KOPT-K1 (cell line): ENCODE measurements at regions not wholly inside any gene's neighbourhood (a gene's known extent, or its start where the extent isn't known, plus 50 kb on each side); places are given as distances from the start of the nearest gene placed in this dataset.

Experiments
- H3K27ac ChIP-seq: fragments of 200-600 bp; sonication (generic); 2 replicates; pipeline ENCODE4 v1.5.1; 2016; ENCODE audit warnings: antibody characterized with exemption, mild to moderate bottlenecking, low read depth, low read length; ENCODE audit not compliant: poor library complexity, severe bottlenecking
- H3K36me3 ChIP-seq: fragments of 200-600 bp; sonication (generic); 2 replicates; pipeline ENCODE4 v1.5.1; 2017; ENCODE audit warnings: antibody characterized with exemption, mild to moderate bottlenecking, low read length, moderate library complexity; ENCODE audit not compliant: insufficient read depth
- H3K9me3 ChIP-seq: fragments of 200-600 bp; sonication (generic); 2 replicates; pipeline ENCODE4 v1.5.1; 2017; ENCODE audit warnings: antibody characterized with exemption, low read length, mild to moderate bottlenecking; ENCODE audit not compliant: insufficient read depth, poor library complexity, severe bottlenecking

GRCh38 chr1:234936612-234937389 is 191.8 kb downstream of the TOMM20 start:
- Histone ChIP-seq H3K27ac (no peak overlapping the region), H3K9me3 (no peaks in the 10 kb centered on the region), H3K36me3 (no peaks in the 10 kb centered on the region)

DNA sequence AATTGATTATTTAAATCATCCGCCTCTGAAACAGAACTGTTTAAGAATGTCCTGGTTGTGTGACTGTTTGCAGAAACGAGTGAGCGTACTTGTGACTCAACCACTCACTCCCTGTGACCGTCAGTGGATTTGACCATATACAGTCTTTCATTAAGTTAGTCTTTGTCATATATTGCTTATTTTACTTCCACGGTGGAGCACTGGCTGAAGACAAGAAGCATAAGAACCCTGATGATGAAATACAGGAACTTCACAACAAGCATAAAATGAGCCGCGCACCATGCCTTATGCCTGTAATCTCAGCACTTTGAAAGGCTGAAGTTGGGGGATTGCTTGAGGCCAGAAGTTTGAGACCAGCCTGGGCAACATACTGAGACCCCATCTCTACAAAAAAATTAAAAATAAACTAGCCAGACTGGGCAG is 194.0 kb downstream of the TOMM20 start:
- Histone ChIP-seq H3K36me3 (no peaks in the 10 kb centered on the region), H3K9me3 (no peaks in the 10 kb centered on the region), H3K27ac (no peak overlapping the region)

GRCh38 chr1:234933475-234933874 is 195.2 kb downstream of the TOMM20 start:
- Histone ChIP-seq H3K36me3 (no peaks in the 10 kb centered on the region), H3K27ac (no peak overlapping the region), H3K9me3 (no peaks in the 10 kb centered on the region)

- no peaks in the 10 kb centered on the region for H3K9me3 ChIP-seq
- no peaks in the 10 kb centered on the region for H3K36me3 ChIP-seq
- no peak overlapping the region for H3K27ac ChIP-seq
Measured at GRCh38 chr1:234932511-234933430, 195.9 kb downstream of the TOMM20 start.

DNA sequence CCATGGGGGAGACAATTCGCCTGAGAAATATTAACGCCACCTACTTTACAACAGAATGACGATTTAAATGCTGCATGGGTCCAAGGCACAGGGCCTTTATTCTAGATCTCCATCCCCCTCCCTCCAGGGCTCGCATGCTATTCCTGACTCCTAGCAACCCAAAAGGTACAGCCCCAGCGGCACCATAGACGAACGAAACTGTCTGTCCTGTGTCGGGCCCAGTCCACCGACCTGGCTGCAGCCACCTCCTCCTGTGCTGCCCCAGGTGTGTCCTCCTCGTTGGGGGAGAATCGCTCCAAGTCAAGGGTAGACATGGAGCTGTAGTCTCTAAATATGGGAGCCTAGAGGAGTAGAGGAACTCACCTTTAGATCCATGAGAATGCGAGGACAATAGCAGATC is 196.5 kb downstream of the TOMM20 start:
- Histone ChIP-seq H3K36me3 (no peaks in the 10 kb centered on the region), H3K27ac (no peak overlapping the region), H3K9me3 (no peaks in the 10 kb centered on the region)

- Histone ChIP-seq H3K9me3 (no peaks in the 10 kb centered on the region), H3K27ac (no peak overlapping the region), H3K36me3 (no peaks in the 10 kb centered on the region)
Measured at GRCh38 chr1:234931404-234931973, 197.1 kb downstream of the TOMM20 start.

GRCh38 chr1:234929369-234929768 is 199.3 kb downstream of the TOMM20 start:
- H3K36me3 ChIP-seq: no peaks in the 10 kb centered on the region
- no peak overlapping the region for H3K27ac ChIP-seq
- H3K9me3 ChIP-seq: no peaks in the 10 kb centered on the region

DNA sequence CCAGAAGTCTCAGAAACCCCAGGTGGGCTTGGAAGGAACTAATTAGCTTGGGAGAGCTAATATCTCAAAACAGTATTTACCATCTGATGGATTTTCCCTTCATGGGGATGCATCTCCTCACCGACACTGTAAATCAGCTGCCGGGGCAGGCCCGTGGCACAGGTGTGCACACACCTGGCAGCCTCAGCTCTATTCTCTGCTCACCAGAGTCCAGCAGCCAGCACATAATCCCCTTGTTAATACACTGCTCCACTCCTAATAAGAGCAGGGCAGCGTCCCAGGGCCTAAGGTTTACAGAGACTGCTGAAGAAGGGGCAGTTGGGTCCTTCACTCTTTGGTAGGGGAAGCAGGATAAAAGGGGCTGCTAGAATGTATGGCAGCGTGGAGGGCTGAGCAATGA is 200.0 kb downstream of the TOMM20 start:
- Histone ChIP-seq H3K27ac (no peak overlapping the region), H3K9me3 (no peaks in the 10 kb centered on the region), H3K36me3 (no peaks in the 10 kb centered on the region)

DNA sequence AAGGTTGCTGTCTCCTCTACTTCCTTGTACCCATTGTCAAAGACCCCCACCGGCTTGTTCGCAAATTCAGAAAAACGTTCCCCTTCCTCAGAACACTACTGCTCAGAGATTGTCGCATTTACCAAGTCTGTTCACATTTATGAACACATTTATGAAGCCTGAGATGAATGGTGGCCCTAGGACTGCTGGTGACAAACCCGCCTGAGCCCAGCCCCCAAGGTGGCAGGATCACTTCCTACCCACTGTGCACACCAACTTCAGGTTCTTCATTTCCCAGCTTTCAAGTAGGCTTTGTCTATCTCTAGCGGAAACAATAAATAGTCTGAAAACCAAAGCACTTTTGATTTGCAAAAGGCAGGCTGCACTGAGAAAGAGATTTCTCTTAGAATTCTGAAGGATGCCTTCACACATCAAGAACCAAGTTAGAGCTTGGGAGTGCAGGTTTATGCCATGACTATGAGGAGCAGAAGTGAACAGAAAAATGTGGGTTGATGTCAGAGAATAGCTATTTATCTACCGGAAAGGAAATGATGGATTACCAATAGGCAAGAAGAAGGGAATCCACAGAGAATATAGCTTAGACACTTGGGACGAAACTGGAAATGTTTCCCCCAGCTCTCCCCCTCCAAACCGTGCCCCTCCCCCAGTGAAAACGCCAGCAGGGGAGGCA is 200.5 kb downstream of the TOMM20 start:
- Histone ChIP-seq H3K27ac (no peak overlapping the region), H3K36me3 (no peaks in the 10 kb centered on the region), H3K9me3 (no peaks in the 10 kb centered on the region)

- no peaks in the 10 kb centered on the region for H3K9me3 ChIP-seq
- no peaks in the 10 kb centered on the region for H3K36me3 ChIP-seq
- no peak overlapping the region for H3K27ac ChIP-seq
Measured at GRCh38 chr1:234927312-234927970, 201.2 kb downstream of the TOMM20 start.

- no peak overlapping the region for H3K27ac ChIP-seq
Measured at GRCh38 chr1:234926559-234927311, 201.9 kb downstream of the TOMM20 start.

GRCh38 chr1:234926264-234926558 is 202.4 kb downstream of the TOMM20 start:
- H3K9me3 ChIP-seq: no peaks in the 10 kb centered on the region
- H3K27ac ChIP-seq: no peak overlapping the region

More at GRCh38 chr1:234926559-234927311, 201.9 kb downstream of the TOMM20 start:
- no peaks in the 10 kb centered on the region for H3K9me3 ChIP-seq
- H3K36me3 ChIP-seq: no peaks in the 10 kb centered on the region

DNA sequence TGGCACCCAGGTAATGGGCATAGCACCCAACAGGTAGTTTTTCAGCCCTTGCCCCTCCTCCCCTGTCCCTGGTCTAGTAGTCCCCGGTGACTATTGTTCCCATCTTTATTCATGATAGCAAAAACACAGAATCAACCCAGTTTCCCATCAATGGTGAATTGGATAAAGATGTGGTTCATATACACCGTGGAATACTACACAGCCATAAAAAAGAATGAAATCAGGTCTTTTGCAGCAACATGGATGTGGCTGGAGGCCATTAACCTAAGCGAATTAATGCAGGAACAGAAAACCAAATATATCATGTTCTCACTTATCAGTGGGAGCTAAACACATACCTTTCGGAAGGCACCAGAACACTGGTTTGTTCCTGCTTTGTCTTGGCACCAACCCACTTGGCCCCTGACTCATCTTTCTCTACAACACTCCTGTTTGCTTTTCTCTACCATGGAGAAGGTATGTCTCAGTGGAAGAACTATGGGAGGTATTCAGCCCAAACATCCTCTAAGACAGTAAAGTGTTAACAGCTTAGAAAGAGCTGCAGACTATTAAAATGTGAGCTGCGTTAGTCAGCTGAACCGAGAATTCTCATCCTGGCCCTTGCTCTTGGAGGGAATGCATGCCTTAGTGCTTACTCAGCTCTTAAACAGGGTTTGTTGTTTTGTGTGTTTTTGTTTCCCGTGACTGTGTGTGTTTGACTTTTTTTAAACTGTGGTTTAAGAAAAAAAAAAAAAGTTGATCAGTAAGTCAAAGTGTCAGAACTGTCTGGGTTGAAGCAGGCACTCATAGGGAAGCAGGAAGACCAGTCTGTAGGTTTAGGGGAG is 203.0 kb downstream of the TOMM20 start:
- Histone ChIP-seq H3K9me3 (no peaks in the 10 kb centered on the region), H3K27ac (no peak overlapping the region), H3K36me3 (no peaks in the 10 kb centered on the region)

More at GRCh38 chr1:234926264-234926558, 202.4 kb downstream of the TOMM20 start:
- no peaks in the 10 kb centered on the region for H3K36me3 ChIP-seq
